ENCODE measurements at regions not wholly inside any gene's neighbourhood (a gene's known extent, or its start where the extent isn't known, plus 50 kb on each side); places are given as distances from the start of the nearest gene placed in this dataset.

DNA sequence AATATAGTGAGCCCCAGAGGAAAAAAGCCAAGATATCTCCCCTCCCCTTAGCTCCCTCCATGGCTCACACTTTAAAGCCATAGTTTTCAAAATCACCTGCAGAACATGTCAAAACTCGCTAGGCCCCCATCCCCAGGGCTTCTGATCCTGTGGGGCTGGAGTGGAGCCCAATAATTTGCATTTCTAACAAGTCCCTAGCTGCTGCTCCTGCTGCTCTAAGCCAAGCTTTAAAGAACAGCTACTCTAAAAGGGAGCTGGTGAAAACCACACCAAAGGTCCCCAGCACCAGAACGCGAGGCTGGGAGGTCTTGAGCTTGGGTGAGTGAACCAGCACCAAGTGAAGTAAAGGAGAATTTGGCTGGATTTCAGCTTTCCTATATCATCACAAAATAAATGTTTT, 237.1 kb downstream of the ZNF674 start:
- DNase-seq (ENCODE audit: low read depth in 2 of 3, low spot score in 2 of 3): no peak

DNA sequence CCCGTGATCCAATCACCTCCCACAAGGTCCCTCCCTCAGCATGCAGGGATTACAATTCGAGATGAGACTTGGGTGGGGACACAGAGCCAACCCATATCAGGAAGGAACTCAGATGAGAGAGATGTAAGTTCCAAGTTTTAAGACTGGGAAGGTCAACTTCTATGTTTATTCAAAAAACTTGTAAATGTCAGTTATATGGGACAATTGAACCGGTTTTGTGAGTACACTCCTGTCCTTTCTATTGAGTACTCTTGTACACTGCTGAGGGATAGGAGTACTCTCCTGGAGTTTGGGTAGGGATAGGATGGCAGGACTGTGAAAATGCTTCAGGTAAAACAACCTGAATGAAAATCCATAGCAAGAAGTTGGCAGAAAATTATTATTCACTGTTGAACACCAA, 239.1 kb downstream of the ZNF674 start:
- DNase-seq (ENCODE audit: low read depth in 2 of 3, low spot score in 2 of 3): no peak

DNA sequence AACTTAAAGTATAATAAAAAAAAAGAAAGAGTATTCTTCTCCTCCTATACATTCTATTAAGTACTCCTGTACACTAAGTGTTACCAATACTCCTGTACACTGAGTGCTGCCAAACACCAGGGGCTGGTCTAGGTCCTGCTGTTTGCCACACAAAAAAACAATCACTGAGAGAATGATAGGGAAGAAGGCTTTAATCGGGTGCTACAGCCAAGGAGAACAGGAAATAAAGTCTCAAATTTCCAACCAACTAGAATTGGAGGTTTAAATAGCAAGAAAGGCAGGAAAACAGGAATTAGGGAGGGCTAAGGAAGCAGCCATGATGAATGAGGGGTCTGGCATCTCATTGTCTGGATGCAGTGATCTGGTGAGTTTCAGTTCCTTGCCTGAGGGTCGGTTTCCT, 239.8 kb downstream of the ZNF674 start:
- DNase-seq (ENCODE audit: low read depth in 2 of 3, low spot score in 2 of 3): no peak

DNA sequence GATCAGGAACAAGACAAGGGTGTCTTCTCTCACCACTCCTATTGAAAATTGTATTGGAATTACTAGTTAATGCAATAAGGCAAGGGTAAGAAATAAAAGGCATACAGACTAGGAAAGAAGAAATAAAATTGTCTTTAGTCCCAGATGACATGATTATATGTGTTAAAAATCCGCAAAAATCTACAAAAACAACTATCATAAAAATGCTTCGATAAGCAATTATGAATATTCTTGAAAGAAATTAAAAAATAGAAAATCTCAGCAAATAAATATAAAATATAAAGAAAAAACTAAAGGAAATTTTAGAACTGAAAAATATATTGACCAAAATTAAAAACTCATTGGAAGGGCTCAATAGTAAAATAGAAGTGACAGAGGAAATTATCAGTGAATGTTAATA, 243.3 kb downstream of the ZNF674 start:
- DNase-seq (ENCODE audit: low read depth in 2 of 3, low spot score in 2 of 3): no peak

DNA sequence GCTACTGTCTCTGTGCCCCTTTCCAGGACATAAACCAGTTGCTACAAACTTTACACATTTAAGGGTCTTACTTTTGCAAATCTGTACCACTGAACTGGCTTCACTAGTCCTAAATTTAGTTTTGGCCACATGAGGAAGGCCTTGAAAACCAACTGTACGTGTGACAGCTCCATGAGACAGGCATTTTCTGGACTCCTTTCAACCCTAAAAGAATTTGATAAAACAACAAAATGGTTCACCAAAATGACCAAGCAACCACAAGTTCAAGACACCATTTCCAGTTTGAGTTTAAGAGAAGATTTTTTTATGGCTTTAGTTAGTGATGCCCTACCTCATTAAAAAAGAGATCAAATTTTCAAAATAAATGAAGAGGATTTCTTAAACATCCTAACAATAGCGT, 246.4 kb downstream of the ZNF674 start:
- no peak for DNase-seq (ENCODE audit: low read depth in 2 of 3, low spot score in 2 of 3)

DNA sequence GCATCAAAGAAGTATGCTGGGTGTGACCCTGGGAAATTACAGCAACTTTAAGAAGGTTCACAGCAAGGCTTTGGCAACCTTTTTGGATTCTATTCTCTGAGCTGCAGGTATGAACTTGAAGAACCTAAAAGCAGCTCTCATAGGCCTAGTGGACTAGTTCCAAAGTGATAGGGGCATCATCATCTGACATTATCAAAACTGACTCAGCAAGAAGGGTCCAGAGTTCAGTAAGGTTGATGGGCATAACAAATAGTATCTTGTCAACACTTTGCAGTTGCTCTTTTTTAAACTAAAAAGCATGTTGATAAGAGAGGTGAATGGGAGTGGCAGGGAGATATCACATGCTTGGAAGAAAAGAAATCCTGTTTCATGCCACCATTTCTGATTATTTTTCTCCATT, 249.3 kb downstream of the ZNF674 start:
- no peak for DNase-seq (ENCODE audit: low read depth in 2 of 3, low spot score in 2 of 3)

DNA sequence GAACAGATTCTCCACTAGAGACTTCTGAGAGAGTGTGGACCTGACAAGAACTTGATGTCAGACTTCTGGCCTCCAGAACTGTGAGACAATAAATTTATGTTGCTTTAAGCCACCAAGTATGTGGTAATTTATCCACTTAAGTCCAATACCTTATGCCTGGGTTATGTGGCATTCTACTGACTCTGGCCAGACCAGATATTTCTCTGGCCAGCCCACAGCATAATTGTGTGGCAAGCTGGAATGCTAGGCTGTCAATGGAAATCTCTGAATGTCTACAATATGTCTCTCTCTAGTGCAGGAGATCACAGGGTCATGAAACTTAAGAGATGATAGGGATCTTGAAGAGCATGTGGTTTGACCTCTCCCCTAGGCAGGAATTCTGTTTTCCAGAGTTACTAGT, 251.0 kb downstream of the ZNF674 start:
- DNase-seq (ENCODE audit: low read depth in 2 of 3, low spot score in 2 of 3): no peak

DNA sequence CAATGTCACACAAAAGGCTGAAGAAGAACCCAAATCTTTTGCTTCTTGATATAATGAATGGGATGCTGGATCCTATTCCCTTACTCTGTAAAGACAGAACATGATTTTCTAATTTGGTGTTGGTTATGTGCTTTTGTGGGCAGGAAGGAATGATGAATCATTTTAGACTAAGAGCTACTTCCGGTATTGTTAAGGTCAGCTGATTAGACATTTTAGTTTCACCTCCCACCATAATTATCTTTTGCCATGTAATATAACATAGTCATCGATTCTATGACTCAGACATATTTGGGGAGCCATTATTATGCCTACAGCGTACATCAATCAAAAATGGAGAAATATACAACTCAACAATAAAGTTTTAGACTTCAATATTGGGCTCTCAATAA, 265.3 kb downstream of the ZNF674 start:
- peak in 2 of 3 donors; percentile 26 to 32 for DNase-seq (ENCODE audit: low read depth in 2 of 3, low spot score in 2 of 3)

DNA sequence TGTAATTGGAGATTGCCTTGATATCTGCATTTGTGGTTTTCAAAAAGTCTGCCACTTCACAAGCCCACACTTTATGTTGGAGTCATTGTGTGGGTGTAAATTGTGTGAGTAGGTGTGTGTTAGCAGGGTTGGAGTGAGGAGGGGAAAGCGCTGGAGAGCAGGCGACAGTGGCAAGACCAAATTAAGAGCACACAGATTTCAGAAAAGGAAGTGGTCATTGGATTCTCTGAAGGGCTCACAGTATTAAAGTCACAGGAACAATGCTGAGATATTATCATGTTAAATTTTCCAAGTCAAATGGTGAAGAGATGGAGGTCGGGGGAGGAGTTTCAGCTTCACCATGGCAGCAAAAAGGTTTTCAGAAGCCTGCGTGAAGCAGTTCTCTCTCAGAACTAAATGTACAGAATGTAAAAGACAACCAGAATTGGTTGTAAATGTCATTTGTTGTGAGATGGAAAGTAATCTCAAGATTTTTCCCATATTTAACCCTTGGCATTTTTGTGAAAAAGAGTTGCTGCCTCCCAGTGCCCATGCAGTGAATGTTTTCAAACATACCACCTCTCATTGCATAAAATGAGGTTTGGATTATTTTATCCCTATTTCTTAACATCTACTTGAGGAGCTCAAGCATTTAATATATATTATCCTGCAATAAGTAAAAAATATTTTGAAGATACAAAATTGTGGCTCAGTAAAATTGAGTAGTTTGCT, 265.9 kb downstream of the ZNF674 start:
- peak in 1 of 3 donors; percentile 14 for DNase-seq (ENCODE audit: low read depth in 2 of 3, low spot score in 2 of 3)

DNA sequence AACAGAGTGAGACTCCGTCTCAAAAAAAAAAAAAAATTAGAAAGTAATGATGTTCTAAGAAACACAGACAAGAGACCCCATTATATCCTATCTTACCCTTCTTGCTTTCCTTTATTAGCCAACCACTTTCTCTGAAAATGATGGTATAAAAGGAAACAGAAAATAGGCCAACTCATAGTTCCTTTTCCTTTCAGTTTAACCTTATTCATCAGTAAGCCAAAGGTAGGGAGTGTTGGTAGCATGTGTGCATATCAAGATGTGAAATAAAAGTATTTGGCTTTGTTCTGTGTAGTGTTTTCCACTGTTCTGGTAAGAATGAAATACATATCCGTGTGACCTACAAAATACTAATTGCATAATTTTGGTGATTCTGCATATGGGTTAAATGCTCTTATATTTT, 266.6 kb downstream of the ZNF674 start:
- peak in 1 of 3 donors; percentile 17 for DNase-seq (ENCODE audit: low read depth in 2 of 3, low spot score in 2 of 3)

DNA sequence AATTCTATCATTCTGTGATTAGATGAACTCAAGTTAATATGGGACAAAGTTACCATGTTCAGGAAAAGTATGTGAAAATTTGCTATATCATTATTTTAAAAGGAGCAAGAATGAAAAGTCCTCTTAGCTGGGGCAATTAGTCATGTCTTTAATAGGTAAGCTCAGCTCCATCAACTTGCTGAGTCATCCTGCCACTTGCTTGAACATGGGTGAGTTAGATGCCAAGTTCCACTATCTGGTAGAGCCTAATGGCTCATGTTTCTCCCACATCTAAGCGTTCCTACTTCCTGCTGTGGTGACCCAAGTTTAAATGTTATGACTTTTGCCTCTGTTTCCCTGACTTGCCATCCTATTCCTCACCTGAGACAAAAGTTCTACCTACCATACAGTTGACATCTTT, 276.8 kb downstream of the ZNF674 start:
- peak in 2 of 3 donors; percentile 50 to 82 for DNase-seq (ENCODE audit: low read depth in 2 of 3, low spot score in 2 of 3)

DNA sequence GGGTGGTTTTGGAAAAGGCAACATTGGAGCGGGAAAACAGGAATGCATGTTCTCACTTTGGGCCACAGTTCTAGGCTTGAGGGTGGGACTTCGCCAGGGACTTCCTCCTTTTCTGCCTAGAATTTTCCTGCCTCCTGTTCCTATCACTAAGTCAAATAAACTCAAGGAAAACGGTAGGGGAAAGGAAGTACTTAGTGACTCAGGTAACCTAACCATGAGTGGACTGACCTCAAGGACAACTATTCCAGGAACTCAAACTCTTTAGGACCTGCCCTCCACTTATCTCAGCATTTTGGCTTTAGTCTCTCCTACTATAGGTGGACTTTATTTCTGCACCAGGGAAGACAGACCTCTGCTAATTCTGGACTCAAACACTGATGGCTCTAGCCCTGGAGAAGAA, 281.7 kb downstream of the ZNF674 start:
- no peak for DNase-seq (ENCODE audit: low read depth in 2 of 3, low spot score in 2 of 3)

DNA sequence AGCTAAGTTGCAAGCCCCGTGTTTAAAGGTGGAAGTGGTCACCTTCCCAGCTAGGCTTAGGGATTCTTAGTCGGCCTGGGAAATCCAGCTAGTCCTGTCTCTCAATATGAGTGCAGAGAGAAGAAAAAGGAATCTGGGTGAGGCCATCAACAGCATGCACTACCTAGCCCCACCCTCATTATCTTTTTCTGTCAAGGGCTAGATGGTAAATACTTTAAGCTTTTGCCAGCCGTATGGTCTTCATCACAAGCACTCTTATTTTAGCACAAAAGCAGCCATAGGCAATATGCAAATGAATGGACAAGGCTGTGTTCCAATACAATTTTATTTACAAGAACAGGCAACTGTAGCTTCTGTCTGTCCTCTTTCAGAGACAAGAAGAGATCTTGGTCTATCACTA, 282.9 kb downstream of the ZNF674 start:
- DNase-seq (ENCODE audit: low read depth in 2 of 3, low spot score in 2 of 3): no peak

DNA sequence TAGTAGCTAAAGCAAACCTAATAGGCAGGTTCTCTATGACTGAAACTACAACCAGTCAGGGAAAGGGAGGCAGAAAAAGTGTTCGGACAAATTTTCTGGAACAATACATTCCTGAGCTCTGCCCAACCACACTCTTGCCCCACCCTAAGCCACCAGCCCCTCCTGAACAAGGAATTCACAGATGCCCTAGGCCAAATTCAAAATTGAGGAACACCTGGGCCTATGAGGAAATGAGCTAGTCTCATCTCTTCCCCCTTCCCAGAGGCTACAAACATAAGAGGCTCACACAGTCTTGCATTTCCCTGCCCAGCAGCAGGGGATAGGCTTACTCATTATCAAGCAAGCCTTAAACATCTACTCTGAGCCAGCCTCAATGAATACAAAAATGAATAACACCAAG, 284.7 kb downstream of the ZNF674 start:
- no peak for DNase-seq (ENCODE audit: low read depth in 2 of 3, low spot score in 2 of 3)

DNA sequence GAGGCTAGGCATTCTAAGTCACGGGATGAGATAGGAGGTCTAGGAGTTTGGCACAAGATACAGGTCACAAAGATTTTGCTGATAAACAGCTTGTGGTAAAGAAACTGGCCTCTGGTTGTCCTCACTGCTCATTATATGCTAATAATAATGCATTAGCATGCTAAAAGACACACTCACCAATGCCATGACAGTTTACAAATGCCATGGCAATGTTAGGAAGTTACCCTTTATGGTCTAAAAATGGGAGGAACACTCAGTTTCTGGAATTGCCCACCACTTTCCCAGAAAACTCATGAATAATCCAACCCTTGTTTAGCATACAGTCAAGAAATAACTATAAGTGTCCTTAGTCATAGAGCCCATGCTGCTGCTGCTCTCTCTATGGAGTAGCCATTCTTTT, 286.9 kb downstream of the ZNF674 start:
- no peak for DNase-seq (ENCODE audit: low read depth in 2 of 3, low spot score in 2 of 3)

DNA sequence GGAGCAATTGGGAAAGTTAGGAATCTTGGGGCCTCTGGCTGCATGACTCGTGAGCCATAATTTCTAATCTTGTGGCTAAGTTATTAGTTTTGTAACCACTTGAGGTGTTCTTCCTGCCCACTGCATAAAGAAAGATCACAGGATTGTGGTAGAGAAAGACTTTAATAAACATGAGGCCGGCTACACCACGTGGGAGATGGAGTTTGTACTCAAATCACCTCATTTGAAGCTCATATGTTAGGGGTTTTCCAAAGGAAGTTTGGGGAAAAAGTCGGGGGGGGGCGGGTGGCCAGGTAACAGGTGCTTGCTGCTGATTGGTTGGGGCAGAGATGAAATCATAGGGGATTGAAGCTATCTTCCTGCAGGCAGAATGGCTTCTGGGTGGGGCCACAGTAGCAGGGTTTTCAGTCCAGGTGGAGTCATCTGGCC, 287.8 kb downstream of the ZNF674 start:
- DNase-seq (ENCODE audit: low read depth in 2 of 3, low spot score in 2 of 3): no peak

DNA sequence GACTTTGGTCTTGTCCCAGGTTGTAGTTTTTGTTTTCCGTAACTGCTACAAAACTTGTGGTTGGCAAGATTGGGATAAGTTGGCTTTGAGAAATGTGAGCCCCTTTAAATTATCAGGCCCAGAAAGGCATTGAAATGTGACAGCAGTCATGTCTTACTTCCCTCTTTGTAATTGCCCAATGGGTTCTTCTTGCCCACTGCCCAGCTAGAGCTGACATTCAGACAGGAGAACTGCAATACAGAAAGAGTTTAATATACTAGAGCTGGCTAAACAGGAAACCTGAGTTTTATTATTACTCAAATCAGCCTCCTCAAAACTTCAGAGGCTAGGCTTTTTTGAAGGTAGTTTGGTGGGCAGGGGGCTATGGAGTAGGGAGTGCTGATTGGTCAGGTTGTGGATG, 288.3 kb downstream of the ZNF674 start:
- DNase-seq (ENCODE audit: low read depth in 2 of 3, low spot score in 2 of 3): no peak

DNA sequence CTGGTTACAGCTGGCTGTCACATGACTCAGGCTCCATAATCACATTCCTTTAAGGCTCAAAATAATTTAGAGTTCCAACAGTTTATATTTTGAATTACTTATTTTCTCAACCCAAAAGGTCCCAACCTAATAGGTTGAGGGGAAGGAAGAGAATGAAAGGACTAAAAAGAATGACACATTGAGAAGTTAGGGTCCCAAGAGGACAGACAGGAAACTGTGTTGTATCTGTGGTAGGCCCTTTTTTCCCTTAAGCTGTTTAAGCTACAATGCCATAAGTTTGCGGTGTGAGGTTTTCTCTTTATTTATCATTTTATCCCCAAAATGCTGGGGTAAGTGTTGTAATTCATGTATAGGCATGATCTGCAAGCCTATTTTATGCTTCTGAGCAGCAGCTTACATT, 290.2 kb downstream of the ZNF674 start:
- peak in 1 of 3 donors; percentile 15 for DNase-seq (ENCODE audit: low read depth in 2 of 3, low spot score in 2 of 3)

DNA sequence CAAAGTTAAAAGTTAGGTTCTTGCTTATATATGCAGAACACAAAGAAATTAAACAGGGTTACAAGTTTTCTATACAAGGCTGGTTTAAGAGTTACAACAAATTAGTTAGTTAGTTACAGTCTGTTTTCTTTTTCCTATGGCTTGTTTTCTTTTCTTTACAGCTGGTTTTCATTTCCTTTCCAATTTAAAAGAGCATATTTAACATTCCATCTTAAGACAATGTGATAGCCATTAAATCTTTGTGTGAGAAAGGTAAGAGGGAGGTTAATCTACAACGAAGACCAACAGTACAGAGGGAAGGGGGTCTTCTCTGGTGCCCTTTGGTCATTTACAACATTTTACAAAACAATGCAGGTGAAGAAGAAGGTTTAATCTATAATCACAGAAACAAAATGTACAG, 290.6 kb downstream of the ZNF674 start:
- DNase-seq (ENCODE audit: low read depth in 2 of 3, low spot score in 2 of 3): no peak

DNA sequence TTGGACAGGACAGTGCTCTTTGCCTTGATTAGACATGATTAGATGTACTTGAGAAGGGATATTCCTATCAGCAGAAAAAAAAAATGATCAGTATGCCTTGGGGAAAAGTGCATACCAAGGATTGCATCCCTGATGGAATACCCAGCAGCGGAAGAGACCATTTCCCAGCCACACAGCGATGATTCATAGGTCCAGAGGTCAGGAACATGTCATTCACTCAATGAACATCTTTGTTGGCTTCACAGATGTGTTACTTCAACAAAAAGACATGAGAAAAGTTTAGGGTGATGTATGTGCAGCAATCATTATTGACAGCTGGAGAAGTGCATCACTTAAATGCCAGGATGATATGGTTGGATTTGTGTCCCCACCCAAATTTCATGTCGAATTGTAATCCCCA, 293.5 kb downstream of the ZNF674 start:
- no peak for DNase-seq (ENCODE audit: low read depth in 2 of 3, low spot score in 2 of 3)

DNA sequence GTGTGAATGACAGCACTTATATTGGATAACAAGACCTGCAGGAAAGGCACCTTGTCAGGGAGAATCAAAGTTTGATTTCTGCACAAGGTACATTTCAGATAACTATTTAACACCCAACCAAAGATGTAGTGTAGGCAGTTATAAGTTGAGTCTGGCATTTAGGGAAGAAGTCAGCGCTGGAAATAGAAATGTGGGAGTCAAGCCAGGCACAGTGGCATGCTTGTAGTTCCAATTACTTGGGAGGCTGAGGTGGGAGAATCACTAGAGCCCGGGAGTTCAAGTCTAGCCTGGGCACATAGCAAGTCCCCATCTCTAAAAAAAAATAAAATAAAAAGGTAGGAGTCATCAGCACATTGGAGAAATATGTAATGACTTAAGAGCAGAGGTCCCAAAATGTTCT, 295.1 kb downstream of the ZNF674 start:
- no peak for DNase-seq (ENCODE audit: low read depth in 2 of 3, low spot score in 2 of 3)

DNA sequence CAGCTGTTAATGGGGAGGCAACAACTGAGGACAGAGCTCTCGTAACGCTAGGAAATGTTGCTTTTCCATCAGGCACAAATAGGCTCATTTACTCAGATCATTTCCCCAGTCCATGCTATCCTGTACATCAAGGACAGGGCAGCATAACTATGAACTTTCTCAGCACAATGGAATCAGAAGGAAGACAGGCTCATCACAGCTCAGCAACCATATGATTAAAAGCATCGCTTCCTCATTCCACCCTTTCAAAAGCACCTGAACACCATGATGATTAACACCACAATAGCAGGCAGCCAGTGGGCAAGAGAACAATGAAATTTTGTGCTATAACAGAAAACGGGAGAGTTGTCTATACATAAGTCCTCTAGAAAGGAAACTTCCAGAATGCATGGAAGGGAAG, 297.8 kb downstream of the ZNF674 start:
- DNase-seq (ENCODE audit: low read depth in 2 of 3, low spot score in 2 of 3): no peak

DNA sequence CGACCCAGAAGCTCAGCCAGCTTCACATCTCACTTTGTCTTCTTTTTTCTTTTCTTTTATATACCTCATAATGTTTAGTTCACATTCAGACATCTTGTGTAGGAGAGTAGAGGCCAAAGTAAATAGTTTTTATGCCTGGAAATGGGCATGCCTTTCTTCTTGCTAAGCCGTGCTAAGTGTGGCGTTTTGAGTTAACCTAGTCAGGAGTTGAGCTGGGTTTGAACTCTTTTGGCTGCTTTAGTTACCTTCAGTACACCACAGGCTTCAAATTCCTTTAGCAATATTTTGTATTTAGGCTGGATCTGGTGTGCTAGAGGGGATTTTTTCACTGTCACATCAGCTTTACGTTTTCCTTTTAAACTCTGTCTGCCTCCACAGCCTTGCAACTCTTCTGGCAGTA, 300.8 kb downstream of the ZNF674 start:
- DNase-seq (ENCODE audit: low read depth in 2 of 3, low spot score in 2 of 3): no peak

Measured in hematopoietic multipotent progenitor cell (in vitro differentiated cells).